ENCODE measurements at regions not wholly inside any gene's neighbourhood (a gene's known extent, or its start where the extent isn't known, plus 50 kb on each side); places are given as distances from the start of the nearest gene placed in this dataset.

DNA sequence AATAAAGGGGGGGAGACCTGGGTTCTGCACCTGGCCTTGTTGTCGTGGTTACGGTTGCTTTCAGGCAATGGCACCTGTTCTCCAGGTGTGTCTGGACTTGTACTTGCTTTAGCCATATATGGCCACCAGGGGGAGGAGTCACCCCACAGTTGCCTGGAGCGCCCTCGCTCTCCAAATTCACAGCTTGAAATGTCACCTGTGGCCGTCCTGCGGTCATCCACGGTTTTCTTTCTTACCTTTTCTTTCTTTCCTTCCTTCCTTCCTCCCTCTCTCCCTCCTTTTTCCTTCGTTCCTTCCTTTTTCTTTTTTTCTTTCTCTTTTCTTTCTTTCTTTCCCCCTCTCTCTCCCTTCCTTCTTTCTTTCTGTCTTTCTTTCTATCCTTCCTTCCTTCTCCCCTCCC lies 157.2 kb upstream of the ZNF92 start:
- no peaks in the 10 kb centered on the region for H3K23me2 ChIP-seq (ENCODE audit: low read depth, low read length)
- H3K4me1 ChIP-seq (replicated peaks in 1 of 4; ENCODE audit: control insufficient read depth in 3 of 4, insufficient read depth in 4 of 4, low read length in 3 of 4): no peaks in the 10 kb centered on the region
- H2BK120ac ChIP-seq (replicated peaks; ENCODE audit: low read depth, low read length): no peak overlapping the region
- CTCF ChIA-PET (ENCODE audit: partially characterized antibody): interaction anchor here (0.8 to 1.9 kb wide), 7 partner anchors 34 to 157 kb away, joined by 3 to 23 read pairs (median 5); partner anchors contain the start of gene ZNF92
- no peak overlapping the region for H3K18ac ChIP-seq (ENCODE audit: extremely low read depth, low read length)
- POLR2A ChIA-PET (ENCODE audit: partially characterized antibody): interaction anchor here (1.2 kb wide), 1 partner anchor 92 kb away, joined by 3 read pairs; no protein-coding TSS in a partner anchor
- H2BK12ac ChIP-seq (ENCODE audit: low read depth, low read length): no peak overlapping the region
- no peak overlapping the region for H2AK5ac ChIP-seq (ENCODE audit: low read depth, low read length)
- H3K79me1 ChIP-seq (ENCODE audit: low read depth, low read length): no peaks in the 10 kb centered on the region
- H4K20me1 ChIP-seq (replicated peaks in 1 of 2; ENCODE audit: control insufficient read depth in 1 of 2, insufficient read depth in 2 of 2, low read length in 2 of 2): no peaks in the 10 kb centered on the region
- H3K27ac ChIP-seq (ENCODE audit: low read depth, low read length): no peak overlapping the region
- no peak overlapping the region for H3K9ac ChIP-seq (replicated peaks in 1 of 4; ENCODE audit: extremely low read depth in 1 of 4, low read depth in 3 of 4, low read length in 3 of 4)
- 34% methylated on average over 8 of the region's 8 CpGs; no CpG with 5 or more reads in 1 of the 2 experiments for WGBS, 2 experiments (ENCODE audit: extremely low coverage in 1 of 2, insufficient coverage in 1 of 2, insufficient read length in 1 of 2, insufficient replicate concordance in 2 of 2, low coverage in 1 of 2, low lambda C conversion rate in 2 of 2, missing lambda C conversion rate in 1 of 2)
- H4K8ac ChIP-seq (ENCODE audit: extremely low read depth, insufficient read depth, low read length): no peak overlapping the region
- H3K23ac ChIP-seq (ENCODE audit: insufficient read length): no peak overlapping the region
- H2BK20ac ChIP-seq (ENCODE audit: low read length): no peak overlapping the region
- no peak overlapping the region for H3K56ac ChIP-seq (replicated peaks; ENCODE audit: insufficient read length, low read depth, low read length)
- no peak overlapping the region for H2AFZ ChIP-seq (ENCODE audit: low read length)
- H3K4me2 ChIP-seq (ENCODE audit: insufficient read depth in 1 of 2, low read depth in 2 of 2, low read length in 2 of 2): no peak overlapping the region
- no peak overlapping the region for H3K4me3 ChIP-seq (ENCODE audit: extremely low read depth in 1 of 4, insufficient read depth in 2 of 4, low read depth in 3 of 4, low read length in 4 of 4)
- H3K4ac ChIP-seq (replicated peaks; ENCODE audit: insufficient read length, low read depth, low read length): no peak overlapping the region
- no peaks in the 10 kb centered on the region for H3K79me2 ChIP-seq (ENCODE audit: control insufficient read depth in 1 of 2, insufficient read depth in 2 of 2, low read length in 2 of 2)
- no peak overlapping the region for H2BK15ac ChIP-seq (ENCODE audit: low read length)
- no peak overlapping the region for H4K5ac ChIP-seq (ENCODE audit: insufficient read length, low read depth, low read length)
- DNase-seq (ENCODE audit: low read depth in 1 of 2, low spot score in 2 of 2): peak; percentile 63 to 77
- no peak overlapping the region for H3K14ac ChIP-seq (ENCODE audit: insufficient read length)
- H3K27me3 ChIP-seq (replicated peaks in 1 of 4; ENCODE audit: control insufficient read depth in 3 of 4, extremely low read depth in 1 of 4, insufficient read depth in 3 of 4, low read length in 3 of 4): no peaks in the 10 kb centered on the region
- peak; percentile 36 for FAIRE-seq
- no peaks in the 10 kb centered on the region for H3K36me3 ChIP-seq (ENCODE audit: control insufficient read depth in 2 of 4, insufficient read depth in 4 of 4, low read length in 3 of 4)
- H4K91ac ChIP-seq (replicated peaks; ENCODE audit: insufficient read length, low read length): no peak overlapping the region
- H3K9me3 ChIP-seq (ENCODE audit: insufficient read depth in 2 of 2, low read depth in 1 of 2, low read length in 1 of 2): no peaks in the 10 kb centered on the region
- no peak overlapping the region for H2BK5ac ChIP-seq (ENCODE audit: low read depth, low read length)
- TF ChIP-seq NRF1 (IDR thresholded peaks at IDR 0.05; ENCODE audit: low read depth, low read length) (no peak), RBBP5 (IDR thresholded peaks at IDR 0.05; ENCODE audit: borderline replicate concordance, low read depth, low read length) (no peak), SIN3A (conservative IDR thresholded peaks at IDR 0.05 in 1 of 2, IDR thresholded peaks at IDR 0.05 in 1 of 2; ENCODE audit: low read depth in 1 of 2, low read length in 2 of 2) (peak in 1 of 2 experiments; percentile 67; a peak in 1 of 4 replicates), CHD1 (IDR thresholded peaks at IDR 0.05; ENCODE audit: low read depth, low read length) (no peak), BACH1 (IDR thresholded peaks at IDR 0.05; ENCODE audit: low read length) (0 out of 2 replicates have a peak, but pooled peaks have one; percentile 50), EGR1 (IDR thresholded peaks at IDR 0.05; ENCODE audit: borderline replicate concordance, low read depth, low read length) (no peak), TCF12 (IDR thresholded peaks at IDR 0.05; ENCODE audit: low read depth, low read length) (peak; percentile 98), SP1 (IDR thresholded peaks at IDR 0.05; ENCODE audit: low read depth, low read length) (no peak)
- TF ChIP-seq, protein P1, sequence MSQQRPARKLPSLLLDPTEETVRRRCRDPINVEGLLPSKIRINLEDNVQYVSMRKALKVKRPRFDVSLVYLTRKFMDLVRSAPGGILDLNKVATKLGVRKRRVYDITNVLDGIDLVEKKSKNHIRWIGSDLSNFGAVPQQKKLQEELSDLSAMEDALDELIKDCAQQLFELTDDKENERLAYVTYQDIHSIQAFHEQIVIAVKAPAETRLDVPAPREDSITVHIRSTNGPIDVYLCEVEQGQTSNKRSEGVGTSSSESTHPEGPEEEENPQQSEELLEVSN (IDR thresholded peaks at IDR 0.05): no peak
- TF ChIP-seq, protein P2, sequence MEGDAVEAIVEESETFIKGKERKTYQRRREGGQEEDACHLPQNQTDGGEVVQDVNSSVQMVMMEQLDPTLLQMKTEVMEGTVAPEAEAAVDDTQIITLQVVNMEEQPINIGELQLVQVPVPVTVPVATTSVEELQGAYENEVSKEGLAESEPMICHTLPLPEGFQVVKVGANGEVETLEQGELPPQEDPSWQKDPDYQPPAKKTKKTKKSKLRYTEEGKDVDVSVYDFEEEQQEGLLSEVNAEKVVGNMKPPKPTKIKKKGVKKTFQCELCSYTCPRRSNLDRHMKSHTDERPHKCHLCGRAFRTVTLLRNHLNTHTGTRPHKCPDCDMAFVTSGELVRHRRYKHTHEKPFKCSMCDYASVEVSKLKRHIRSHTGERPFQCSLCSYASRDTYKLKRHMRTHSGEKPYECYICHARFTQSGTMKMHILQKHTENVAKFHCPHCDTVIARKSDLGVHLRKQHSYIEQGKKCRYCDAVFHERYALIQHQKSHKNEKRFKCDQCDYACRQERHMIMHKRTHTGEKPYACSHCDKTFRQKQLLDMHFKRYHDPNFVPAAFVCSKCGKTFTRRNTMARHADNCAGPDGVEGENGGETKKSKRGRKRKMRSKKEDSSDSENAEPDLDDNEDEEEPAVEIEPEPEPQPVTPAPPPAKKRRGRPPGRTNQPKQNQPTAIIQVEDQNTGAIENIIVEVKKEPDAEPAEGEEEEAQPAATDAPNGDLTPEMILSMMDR (IDR thresholded peaks at IDR 0.05; ENCODE audit: control extremely low read depth in 1 of 3, insufficient read depth in 1 of 3, low read depth in 1 of 3, low read length in 3 of 3): peak; percentile 68 to 79 (median 74)
- TF ChIP-seq, protein P3, sequence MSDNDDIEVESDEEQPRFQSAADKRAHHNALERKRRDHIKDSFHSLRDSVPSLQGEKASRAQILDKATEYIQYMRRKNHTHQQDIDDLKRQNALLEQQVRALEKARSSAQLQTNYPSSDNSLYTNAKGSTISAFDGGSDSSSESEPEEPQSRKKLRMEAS (IDR thresholded peaks at IDR 0.05): peak; percentile 32; the same call in 1 of the 2 replicates
